NCI-H1092 (cell line): ENCODE measurements at regions not wholly inside any gene's neighbourhood (a gene's known extent, or its start where the extent isn't known, plus 50 kb on each side); places are given as distances from the start of the nearest gene placed in this dataset.

Experiments
- DNase-seq: peaks from one replicate; lab custom pipeline; 2025; lab: John Stamatoyannopoulos, UW

DNA sequence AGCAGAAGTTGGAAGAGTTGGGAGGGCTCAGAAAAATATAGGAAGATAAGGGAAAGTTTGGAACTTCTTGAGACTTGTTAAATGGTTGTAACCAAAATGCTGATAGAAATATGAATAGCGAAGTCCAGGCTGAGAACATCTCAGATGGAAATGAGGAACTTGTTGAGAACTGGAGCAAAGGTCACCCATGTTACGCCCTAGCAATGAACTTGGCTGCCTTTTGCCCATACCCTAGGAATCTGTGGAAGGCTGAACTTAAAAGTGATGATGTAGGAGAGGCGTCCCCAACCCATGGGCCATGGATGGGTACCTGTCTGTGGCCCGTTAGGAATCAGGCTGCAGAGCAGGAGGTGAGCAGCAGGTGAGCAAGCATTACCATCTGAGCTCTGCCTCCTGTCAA is 347.8 kb downstream of the ARL4A start:
- DNase-seq: no peak

DNA sequence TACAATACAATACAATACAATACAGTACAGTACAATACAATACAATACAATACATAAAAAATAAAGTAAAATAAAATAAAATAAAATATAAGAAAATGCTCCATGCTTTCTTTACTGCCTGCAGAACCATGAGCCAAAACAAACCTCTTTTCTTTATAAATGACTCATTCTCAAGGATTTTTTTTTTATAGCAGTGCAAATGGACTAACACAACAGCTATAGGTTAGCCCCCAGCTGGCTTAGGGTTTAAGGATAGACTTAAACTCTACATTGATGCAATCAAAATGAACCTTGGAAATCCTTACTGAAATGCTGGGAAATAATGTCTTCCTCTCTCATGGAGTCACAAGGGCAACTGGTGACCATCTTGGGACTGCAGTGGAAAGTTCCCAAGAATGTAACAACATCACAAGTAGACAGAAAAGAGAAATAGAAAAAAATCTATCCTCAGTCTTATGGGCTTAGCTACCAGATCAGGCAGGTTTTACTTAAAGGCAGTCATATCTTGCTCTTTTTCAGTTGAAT is 348.9 kb downstream of the ARL4A start:
- no peak for DNase-seq

DNA sequence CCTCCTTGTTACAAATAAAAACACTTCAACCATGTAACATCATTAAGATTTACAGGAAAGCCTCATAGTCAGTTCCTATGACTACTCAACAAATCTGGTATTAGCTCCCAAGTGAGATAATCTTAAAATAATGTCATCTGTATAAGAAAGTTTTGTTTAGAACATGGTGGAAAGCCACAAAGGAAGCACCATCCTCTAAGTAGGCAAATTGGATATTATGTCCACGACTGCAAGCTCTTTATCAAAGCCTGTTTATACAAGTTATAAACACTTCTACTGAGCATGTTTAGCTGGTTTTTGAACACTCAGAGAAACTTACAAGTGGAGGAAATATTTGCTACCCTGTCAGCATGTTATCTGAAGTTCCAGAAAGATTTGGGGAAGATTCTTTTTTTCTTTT is 349.8 kb downstream of the ARL4A start:
- no peak for DNase-seq

DNA sequence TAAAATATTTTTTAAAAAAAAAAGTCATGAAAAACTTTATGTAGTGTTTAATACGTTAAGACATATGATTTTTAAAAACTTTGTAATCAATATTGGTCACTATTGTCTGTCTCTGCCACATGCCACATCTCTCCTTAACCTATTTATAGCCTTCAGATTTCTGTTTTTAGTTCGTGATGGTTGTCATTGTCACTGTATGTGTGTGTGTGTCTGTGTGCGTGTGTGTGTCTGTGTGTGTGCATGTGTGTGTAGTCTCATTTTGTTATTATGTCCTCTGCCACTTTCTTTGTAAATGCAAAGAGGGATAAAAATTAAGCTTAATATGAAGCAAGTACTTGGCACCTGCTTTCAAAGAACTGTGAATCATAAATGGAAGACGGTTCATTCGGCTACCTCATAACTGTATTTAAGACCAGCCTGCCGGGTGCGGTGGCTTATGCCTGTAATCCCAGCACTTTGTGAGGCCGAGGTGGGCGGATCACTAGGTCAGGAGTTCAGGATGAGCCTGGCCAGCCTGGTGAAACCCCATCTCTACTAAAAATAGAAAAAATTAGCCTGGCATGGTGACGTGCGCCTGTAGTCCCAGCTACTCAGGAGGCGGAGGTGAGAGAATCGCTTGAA is 354.0 kb downstream of the ARL4A start:
- no peak for DNase-seq

DNA sequence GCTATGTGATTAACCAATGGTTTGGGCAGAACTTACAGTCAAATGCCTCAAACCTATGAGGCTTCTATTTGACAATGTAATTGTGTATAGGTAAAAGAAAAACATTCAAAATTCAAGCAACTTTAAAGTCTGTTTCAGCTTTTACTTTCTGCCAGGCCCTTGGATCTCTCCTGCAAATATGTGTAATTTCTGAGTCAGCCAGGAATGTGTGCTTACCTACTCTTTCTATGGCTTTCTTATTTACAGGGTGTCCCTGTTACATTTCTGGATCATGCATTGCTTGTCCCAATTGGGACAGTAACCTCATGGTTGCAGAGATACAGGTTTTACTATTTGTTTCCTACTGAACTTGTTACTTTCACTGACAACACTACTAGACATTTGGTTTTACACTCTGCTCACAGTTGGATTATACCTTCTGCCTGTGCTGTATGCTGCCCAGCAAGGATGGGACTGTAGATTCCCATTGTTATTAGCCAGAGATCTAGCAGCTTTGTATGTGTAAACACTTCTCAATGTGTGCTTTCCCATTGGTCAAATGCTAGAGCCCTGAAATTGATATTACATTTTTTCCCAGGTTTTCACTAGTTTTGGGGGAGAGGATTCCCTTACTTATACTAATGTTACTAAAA is 355.3 kb downstream of the ARL4A start:
- DNase-seq: no peak

DNA sequence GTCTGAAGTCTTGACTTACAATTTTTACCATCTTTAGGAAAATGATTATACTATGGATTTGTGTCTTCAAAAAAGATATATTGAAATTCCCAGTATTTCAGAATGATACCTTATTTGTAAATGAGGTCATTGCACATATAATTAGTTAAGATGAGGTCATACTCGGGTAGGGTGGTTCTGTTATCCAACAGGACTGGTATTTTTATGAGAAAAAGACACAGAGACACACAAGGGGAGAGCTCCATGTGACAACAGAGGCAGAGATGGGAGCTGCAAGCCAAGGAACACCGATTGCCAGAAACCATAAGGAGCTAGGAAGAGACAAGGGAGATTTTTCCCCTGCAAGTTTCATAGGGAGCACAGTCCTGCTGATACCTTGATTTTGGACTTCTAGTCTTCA is 356.9 kb downstream of the ARL4A start:
- DNase-seq: no peak

DNA sequence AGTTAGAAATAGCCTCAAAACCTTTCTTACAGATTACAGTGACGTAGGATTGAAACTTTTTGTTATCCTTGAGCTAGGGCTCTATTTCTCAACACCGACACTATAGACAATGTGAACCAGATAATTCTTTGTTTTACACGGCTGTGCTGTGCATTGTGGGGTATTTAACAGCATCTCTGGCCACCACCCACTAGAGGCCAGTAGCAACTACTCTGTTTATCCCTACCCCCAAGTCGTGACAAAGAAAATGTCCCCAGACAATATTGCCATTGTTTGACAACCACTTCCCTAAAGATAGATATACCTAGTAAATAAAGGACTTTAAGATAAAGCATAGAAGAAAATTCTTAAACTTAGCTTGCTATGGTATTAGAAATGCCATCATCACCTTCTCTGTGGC is 359.6 kb downstream of the ARL4A start:
- no peak for DNase-seq

DNA sequence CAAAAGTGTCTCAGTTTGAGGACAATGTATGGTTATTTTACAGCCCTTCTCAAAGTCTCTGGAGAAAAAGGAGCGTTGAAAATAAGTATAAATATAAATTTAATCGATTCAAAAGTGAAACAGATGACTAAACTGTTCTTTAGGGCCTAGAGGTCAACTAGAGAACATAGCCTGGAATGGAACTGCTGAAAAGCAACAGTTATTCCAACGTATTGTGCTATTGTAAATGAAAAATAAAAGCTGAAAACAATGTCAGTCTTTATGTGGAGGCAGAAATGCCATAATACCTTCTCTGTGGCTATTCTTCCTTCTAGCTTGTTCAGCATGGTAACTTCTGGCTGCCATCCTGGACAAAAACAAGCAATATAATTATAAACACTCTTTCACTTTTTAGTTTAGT is 362.5 kb downstream of the ARL4A start:
- DNase-seq: no peak

DNA sequence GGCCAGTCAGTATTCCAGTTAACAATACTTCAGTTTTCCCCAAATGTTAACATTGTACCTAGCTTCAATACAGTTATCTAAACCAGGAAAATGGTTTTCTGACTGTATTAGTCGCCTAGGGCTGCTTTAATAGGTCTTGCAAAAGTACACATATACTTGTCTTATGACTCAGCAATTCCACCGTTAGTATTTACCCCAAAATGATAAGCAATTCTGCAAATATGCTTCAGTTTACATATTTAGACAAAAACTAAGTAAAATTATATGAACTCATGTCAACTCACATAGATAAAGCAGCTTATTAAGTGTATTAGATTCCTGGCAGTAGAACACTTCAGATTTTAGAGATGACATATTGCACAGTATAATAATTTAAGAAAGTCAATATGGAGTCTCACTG is 363.3 kb downstream of the ARL4A start:
- DNase-seq: no peak

DNA sequence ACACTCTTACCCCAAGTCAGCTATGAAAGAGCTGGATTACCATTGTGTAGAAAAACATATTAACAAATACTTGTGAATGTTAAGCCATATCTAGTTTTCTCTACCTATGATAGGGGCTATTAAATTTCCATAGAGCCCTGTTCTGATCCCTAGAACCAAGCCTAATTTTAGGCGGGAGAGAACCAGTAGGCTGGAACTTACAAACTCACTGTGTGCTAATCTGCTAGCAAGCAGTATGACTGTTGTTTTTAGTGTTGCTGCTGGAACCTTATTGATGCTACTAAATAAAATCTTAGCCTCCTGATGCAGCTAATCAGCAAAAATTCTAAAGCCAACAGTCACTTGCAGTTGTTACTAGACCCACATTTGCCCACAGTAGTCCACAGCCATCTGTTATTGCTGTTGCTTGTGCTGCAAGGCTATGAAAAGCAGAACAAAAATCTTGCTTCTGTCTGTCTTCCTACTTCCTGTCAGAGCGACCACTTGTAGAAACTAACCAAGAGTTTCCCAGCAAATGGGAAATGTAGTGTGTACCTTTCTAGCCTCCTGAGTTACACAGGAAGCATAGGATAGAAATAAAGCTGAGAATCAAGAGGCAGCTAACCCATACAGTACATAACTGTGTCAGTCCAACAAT is 368.4 kb downstream of the ARL4A start:
- no peak for DNase-seq

DNA sequence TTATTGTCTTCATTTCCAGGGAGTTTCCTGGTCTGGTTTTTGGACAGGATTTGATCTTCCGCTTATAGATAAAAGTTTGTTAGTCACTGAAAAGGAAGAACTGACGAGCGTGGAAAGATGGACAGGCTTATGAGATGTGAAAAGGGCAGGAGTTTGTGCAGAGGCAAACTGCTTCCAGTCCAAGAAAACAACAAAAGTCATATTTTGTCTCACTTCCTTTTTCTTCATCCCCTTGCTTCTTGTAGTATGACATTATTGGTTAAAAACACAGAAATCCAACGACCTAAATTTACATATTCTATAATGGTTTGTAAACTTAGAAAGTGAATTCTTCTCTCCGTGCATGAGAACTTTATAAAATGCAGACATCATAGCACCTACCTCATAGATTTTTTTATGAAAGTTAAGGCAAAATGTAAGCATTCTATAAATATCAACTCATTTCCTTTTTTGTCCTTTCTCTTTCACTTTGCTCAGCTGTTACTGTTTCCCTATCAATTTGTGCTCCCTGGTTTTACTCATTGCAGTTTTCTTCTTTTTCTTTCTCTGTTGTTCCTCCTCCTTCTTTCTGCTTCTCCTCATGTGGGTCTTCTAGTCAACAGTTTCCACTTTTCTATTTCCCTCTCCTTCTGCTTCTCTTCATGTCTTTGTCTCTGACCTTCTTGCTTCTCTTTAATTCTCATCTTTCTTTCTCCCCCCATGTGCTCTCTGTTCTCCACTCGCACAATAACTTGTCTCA is 370.2 kb downstream of the ARL4A start:
- no peak for DNase-seq

DNA sequence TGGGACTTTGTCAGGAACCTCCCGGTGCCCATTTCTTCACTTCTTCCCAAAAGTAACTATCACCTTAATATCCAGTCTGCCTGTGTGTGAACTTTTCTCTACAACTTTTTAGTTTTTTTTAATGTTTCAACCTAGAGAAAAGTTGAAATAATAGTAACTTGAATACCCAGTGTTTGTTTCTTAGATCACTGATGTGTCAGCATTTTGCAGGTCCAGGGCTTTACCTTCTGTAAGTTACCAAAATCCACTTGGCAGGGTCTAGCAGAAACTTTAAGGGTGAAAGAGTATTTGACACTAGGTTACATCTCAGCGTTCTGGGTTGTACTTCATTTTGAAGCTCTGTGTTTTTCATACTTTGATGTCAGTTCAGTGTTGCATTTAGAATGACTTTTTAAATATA is 372.7 kb downstream of the ARL4A start:
- no peak for DNase-seq

DNA sequence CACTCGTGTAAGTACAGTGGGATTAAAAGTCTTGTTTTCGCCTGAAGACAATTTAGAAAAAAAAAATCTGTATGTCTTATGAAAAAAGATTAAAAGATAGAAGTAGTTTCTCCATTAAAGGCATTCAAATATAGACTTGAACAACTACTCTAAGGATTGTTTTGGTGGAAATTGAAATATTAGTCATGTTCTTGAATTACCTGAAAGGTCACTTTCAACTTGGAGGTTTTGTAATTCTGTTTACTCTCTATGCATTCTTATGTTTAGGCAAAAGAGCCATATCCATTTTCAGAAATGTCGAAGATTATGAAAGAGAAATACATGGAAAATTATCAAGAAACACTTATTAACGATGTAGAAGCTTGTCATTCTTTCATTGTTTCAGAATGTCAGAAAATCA is 373.7 kb downstream of the ARL4A start:
- DNase-seq: no peak

DNA sequence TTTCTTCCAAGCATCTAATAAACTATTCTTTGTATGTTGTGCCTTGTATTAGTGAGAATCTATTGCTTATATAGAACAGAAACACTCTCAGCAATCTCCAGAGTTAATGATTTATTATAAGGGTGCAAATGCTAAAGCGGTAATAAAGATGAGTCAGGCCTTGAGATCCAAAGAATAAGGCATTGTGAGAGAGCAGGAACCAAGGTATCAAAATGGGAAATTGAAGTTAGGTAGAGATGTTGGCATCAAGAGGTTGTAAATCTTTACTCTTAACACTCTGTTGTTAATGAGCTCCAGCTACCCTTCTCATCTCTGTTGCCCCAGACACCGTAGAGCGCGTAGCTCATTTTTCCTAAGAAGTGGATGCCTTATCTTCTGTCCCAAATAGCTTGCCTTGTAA is 375.2 kb downstream of the ARL4A start:
- DNase-seq: no peak

DNA sequence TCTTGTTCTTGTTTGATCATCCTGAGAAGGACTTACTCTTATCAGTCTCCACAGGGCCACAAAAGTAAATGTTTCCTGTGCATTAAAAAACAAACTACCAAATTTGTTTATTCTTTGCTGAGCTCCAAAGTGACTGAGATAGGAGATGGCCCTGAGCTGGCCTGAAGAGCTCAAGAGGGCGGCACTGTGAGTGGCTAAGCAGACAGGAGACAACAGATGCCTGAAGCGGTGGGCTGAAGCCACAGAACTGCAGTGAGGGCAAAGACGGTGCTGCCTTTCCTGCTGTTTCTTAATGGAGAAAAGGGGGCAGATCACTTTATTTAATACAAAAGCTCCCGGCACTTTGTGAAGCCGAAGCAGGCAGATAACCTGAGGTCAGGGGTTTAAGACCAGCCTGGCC is 379.6 kb downstream of the ARL4A start:
- peak; percentile 27 for DNase-seq

DNA sequence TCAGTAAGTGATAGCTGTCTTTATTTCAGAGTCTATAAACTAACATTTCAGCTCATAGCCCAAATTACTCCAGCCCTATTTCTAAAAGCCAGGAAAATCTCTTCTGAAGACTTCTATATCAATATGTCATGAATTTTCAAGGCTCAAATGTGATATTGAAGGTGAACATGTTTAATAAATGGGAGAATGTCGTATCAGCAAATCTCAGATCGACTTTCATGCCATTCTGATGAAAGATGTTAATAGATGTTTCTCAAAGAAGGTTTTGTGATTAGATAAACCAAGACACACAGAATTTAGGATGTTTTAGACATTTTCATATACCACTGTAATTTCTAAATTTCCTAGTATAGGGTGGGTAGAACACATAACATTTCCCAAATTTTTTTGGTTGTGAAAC is 380.6 kb downstream of the ARL4A start:
- DNase-seq: no peak

DNA sequence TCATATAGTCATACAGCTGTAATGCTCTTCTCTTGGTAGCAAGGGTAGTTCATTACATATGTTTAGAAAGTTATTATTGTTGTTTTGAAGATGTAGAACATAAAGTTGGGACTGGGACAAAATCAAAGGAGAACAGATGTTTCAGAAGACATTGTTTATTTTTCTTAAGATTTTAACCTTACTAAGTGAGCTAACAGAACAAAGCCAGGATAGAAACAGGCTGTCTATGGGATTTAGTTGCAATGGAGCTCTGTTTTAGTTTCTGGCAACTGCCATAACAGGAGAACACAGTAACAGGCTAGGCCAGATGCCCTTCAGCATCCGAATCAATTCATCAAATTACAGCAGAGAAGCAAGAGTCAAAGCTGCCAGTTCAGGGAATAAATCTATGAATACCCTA is 382.4 kb downstream of the ARL4A start:
- DNase-seq: no peak

DNA sequence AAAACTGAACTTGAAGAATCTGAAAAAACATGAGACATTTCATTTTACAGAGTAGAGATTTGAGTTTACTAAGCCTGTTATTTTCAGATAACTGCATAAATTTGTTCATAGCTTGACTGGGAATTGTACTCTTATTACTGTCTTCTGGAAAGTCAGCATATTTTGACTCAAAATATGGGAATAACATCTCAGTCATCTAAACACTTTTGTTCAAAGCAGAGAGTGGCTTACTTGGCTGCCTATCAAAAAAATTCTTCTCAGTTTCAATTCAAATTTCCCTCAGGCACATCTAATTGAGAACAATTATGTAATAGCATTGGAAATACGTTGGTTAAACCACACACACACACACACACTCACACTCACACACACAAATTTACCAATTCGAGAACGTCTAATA is 384.6 kb downstream of the ARL4A start:
- DNase-seq: no peak

DNA sequence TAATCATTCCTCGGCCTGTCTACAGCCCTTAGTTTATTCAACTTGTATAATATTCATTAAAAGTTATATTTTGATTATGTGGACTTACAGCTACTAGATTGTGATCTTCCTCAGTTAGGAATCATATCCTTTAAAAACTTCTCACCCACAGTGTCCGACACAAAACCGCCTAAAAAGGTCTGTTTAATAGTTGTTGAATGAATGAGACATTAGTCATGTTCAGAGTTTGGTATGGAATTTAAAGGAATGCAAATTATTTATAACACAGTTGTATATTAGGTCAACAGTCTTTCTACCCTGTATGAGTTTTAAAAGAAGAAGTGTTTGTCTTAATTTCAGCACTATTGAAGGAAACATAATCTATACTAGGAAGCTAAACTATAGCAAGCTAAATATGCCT is 390.0 kb downstream of the ARL4A start:
- no peak for DNase-seq

DNA sequence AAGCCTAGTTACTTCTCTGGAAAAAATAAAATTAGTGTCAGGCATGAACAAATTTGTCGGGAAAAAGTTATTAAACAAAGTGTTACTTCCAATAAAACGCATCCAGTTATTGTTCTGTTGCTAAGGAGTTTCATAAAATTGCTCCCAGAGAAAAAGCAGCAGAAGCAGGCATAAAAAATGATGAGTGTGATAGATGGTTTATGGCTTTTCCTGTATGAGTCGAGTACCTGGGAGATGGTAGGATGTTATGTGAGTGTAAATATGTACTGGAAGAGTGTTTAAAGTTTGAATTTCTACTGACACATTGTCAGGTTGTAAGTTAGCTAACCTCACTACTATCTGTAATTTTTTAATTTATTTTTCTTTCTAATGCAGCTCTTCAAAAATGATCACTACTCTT is 390.7 kb downstream of the ARL4A start:
- no peak for DNase-seq

DNA sequence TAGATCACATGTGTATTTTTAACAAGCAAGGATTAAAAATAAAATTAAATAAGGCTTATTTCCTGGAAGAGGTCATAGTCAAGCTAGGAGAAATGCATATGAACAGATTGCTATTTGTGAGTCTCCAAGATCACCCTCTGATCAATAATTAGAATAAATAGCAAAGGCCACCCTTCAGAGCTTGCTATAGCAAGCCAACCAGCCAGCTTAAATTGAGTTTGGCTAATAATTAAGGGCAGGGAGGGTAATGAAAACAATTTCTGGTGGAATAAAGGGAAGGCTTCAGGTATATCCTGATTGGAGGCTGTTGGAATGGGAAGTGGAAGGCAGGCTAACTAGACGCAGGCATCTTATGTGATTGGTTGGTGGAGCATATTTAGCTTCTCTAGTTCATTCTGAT is 403.5 kb downstream of the ARL4A start:
- no peak for DNase-seq

DNA sequence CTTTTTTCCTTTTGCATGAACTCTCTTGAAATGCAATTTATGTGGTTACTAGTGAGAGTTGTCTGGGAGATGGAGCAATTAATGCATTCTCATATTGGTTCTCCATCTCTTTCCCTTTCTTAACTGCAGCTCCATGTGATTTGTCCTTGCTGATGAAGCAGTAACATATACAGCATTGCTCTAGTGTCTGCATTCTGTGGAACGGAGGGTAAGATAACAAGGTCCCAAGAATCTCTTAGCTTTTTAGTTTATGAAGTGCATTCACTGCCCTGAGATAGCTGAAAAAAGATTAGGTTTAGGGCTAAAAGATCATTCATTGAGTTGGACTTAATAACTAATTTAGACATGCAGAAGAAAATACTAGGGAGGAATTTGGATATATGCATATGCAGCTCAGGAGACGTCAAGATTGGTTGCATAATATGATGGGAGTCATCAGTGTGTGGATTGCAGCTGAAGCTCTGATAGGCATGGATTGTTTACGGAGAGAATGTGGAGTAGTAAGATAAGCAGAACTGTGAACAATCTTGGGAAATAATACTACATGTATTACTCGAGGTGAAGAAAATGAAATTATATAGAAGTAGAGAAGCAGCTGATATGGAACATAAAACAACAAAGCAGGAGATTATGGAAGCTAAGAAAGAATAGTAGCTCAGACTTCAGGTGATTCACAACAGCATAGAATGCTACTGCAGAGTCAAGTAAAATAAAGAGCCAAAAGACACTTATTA is 404.7 kb downstream of the ARL4A start:
- DNase-seq: no peak

DNA sequence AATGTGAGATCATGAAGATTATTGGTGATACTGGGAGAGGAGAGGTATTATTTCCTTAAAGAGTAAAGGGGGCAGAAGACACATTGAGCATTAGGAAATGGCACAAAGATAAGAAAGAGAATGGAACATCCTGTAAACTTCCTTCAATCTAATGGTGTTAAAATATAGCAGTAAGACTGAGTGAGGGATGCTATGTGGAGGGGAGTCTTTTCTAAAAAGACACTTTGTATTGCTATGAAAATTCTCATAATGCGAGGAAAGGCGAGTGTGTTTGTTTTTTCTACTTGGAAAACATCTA is 405.2 kb downstream of the ARL4A start:
- no peak for DNase-seq
